KBM-7 (cell line): ENCODE measurements at regions not wholly inside any gene's neighbourhood (a gene's known extent, or its start where the extent isn't known, plus 50 kb on each side); places are given as distances from the start of the nearest gene placed in this dataset.

Experiments used
- DNase-seq: peaks from one replicate; pipeline ENCODE4 v3.0.0-alpha.2; 2015
- in situ Hi-C: fragments of 300-500 bp; cut with MboI; formaldehyde crosslinking; loops from 2 replicates; pipeline ENCODE4 v1.14.3; 2020; ENCODE audit warnings: low sequenced_read_pairs, low pct_unique_long_range_greater_than_20kb, mixed read lengths

DNA sequence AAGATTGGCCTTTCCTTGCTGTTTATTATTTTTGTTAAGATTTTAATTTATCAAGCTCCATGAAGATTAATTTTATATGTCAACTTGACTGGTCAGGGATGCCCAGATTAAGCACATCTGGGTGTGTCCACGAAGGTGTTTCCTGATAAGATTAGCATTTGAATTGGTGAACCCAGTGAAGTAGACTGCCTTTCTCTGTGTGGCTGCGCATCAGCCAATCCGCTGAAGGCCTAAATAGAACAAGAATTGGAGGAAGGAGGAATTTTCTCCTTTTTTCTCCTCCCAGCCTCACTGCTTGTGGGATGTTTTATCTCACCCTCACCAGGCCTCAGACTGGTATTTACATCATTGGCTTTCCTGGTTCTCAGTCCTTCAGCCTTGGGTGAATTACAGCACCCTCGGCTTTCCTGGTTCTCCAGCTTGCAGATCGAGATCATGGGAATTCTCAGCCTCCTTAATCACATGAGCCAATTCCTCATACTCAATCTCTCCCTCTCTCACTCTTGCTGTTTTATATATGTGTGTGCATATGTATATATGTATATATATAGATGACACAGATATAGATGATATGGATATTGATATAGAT lies 135.4 kb upstream of the SPEF2 start:
- in situ Hi-C loops: no loop called here
- DNase-seq: no peak

GRCh38 chr5:35478856-35479682 lies 138.6 kb upstream of the SPEF2 start:
- in situ Hi-C loops: no loop called here
- DNase-seq: peak; percentile 25

GRCh38 chr5:35477911-35478310 lies 139.8 kb upstream of the SPEF2 start:
- no peak for DNase-seq
- in situ Hi-C loops: no loop called here

- no peak for DNase-seq
- in situ Hi-C loops: no loop called here
Measured at GRCh38 chr5:35477321-35477720, 140.3 kb upstream of the SPEF2 start.

- in situ Hi-C loops: no loop called here
- no peak for DNase-seq
Measured at GRCh38 chr5:35476797-35477196, 140.9 kb upstream of the SPEF2 start.

DNA sequence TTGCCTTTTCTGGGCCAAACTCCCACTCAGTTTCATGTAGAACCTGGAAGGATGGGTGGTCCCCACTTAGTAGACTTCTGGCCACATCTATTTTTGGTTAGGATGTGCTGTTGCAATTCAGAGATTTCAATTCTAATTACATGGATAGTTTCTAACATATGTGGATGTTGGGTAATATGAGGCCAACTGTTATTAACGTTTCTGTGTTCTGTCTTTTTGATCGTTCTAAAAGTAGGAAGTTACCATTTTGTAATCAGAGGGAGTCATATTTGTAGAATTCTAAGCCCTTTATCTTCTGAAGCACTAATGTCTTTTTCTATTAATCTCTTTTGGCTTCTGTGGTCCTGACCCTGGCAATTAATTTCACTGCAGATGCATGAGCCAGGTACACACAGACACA lies 141.6 kb upstream of the SPEF2 start:
- no peak for DNase-seq
- in situ Hi-C loops: no loop called here

- DNase-seq: no peak
- in situ Hi-C loops: no loop called here
Measured at GRCh38 chr5:35473589-35473988, 144.1 kb upstream of the SPEF2 start.

- no peak for DNase-seq
- in situ Hi-C loops: no loop called here
Measured at GRCh38 chr5:35470866-35471265, 146.8 kb upstream of the SPEF2 start.

DNA sequence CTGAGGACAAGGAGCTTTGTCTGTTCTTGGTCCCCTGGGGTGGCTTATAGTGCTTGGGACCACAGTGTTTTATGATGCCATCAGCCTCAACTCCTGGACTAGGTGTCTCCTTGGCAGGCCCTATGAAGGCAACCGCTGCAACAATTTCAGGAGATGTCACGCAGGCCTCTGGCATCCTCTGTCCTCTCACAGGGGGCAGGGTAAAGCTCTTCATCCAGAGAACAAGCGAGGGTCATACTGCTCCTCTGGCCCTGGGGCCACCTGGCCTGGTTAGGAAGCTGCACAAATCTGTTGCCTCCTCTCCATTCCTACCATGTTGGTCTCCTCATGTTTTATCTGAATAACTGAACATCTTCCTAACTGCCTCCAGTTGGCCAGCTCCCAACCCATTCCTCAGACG lies 148.9 kb upstream of the SPEF2 start:
- in situ Hi-C loops: no loop called here
- no peak for DNase-seq

- DNase-seq: no peak
- in situ Hi-C loops: no loop called here
Measured at GRCh38 chr5:35466746-35467145, 150.9 kb upstream of the SPEF2 start.

DNA sequence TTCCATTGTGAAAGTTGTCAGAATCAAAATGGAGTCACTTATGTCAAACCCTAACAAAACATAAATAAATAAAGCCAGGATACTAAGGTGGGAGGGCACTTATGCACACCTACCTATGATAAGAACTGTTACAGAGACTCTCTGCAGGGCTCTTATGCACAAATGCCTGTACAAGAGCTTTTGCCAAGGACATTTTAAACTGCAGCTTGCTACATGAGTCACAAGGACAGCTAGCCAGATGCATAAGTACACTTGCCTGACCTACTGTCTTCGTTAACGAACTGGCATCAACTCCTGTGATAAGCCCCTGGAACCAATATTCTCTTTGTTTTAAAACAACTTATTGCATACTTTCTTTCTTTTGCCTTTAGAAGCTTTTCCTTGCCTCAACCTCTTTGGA lies 152.9 kb upstream of the SPEF2 start:
- in situ Hi-C loops: no loop called here

DNA sequence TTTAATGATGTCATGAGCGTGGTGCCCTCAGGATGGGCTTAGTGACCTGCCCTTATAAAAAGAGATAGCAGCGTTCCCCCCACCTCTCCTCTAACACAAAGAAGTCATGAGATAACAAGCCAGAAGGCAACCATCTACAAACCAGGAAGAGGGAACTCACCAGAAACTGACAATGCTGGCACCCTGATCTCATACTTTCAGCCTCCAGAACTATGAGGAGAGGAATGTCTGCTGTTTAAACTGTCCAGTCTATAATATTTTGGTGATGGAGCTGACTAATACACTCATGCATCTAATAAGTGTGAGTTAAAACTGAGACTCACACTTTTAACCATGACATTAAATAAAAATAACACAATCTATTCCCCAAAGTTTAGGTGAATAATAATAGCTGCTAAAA lies 156.1 kb upstream of the SPEF2 start:
- in situ Hi-C loops: no loop called here
- no peak for DNase-seq

More for the DNA sequence above, 152.9 kb upstream of the SPEF2 start:
- no peak for DNase-seq

GRCh38 chr5:35458824-35459207 lies 158.8 kb upstream of the SPEF2 start:
- no peak for DNase-seq
- in situ Hi-C loops: no loop called here

- in situ Hi-C loops: no loop called here
- no peak for DNase-seq
Measured at GRCh38 chr5:35457912-35458823, 159.5 kb upstream of the SPEF2 start.

GRCh38 chr5:35456506-35456905 lies 161.2 kb upstream of the SPEF2 start:
- no peak for DNase-seq
- in situ Hi-C loops: no loop called here

- DNase-seq: no peak
- in situ Hi-C loops: no loop called here
Measured at GRCh38 chr5:35454011-35454525, 163.6 kb upstream of the SPEF2 start.

DNA sequence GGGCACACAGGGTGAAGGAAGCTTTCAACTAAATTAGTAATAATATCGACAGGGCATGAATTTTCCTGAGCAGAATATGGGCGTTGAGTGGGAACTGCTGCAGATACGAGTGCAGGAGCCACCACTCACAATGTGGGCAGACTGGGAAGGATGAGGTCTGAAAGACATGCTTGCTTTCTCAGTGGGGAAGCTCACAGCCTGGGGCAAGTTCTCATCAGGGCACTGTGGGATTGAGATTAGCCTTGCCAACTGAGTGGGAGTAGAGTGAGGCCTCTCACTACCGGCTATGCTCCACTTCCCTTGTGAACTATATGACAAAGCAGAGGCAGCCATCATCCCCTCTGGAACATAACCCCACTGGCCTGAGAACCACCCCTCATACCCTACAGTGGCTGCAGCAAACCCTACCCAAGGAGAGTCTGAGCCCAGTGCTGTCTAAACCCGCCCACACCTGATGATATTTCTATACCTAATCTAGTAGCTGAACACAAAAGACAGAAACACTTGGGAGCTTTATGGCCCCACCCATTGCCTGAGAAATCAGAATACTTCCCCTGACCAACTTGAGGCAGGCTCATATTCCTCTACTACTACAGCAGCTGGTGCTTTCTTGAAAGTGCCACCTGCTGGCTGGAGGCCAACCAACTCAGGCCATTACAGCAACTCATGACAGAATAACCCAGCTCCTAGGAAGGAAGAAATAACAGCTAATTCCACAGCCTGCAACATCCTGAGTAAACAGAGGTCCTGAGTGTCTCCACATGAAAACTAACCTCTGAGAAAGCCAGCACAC lies 173.7 kb upstream of the SPEF2 start:
- in situ Hi-C loops: no loop called here
- no peak for DNase-seq

GRCh38 chr5:35442885-35443639 lies 174.6 kb upstream of the SPEF2 start:
- in situ Hi-C loops: no loop called here

More at GRCh38 chr5:35442885-35443639, 174.6 kb upstream of the SPEF2 start:
- DNase-seq: no peak
